ENCODE measurements at regions not wholly inside any gene's neighbourhood (a gene's known extent, or its start where the extent isn't known, plus 50 kb on each side); places are given as distances from the start of the nearest gene placed in this dataset.
A peak's percentile ranks its signal among the peaks of the same experiment; 100 is the strongest.

DNA sequence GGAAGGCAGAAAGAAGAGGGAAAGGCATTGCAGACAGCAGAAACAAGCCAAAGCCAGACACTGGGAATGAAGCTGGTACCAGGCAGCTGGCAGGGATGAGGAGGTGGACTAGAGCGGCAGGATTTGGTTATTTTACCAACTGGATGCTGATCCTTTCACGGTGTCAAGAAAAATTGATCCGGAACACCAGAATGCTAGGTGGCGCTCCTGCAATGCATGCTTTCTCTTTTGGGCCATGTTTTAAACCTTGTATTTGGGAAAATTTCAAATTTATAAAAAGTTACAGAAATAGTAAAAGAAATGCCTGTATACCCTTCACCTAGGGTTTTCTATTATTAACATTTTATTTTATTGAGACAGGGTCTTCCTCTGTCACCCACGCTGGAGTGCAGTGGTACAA, 224.7 kb downstream of the SOX9 start:
- DNase-seq (ENCODE audit: extremely low read depth, low read depth), result no peak
- no peak overlapping the region for H3K4me3 ChIP-seq (replicated peaks; ENCODE audit: low read depth, low read length)
- TF ChIP-seq, protein P1, sequence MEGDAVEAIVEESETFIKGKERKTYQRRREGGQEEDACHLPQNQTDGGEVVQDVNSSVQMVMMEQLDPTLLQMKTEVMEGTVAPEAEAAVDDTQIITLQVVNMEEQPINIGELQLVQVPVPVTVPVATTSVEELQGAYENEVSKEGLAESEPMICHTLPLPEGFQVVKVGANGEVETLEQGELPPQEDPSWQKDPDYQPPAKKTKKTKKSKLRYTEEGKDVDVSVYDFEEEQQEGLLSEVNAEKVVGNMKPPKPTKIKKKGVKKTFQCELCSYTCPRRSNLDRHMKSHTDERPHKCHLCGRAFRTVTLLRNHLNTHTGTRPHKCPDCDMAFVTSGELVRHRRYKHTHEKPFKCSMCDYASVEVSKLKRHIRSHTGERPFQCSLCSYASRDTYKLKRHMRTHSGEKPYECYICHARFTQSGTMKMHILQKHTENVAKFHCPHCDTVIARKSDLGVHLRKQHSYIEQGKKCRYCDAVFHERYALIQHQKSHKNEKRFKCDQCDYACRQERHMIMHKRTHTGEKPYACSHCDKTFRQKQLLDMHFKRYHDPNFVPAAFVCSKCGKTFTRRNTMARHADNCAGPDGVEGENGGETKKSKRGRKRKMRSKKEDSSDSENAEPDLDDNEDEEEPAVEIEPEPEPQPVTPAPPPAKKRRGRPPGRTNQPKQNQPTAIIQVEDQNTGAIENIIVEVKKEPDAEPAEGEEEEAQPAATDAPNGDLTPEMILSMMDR (IDR thresholded peaks at IDR 0.05; ENCODE audit: low read depth, low read length, missing control alignments), result peak; percentile 5

DNA sequence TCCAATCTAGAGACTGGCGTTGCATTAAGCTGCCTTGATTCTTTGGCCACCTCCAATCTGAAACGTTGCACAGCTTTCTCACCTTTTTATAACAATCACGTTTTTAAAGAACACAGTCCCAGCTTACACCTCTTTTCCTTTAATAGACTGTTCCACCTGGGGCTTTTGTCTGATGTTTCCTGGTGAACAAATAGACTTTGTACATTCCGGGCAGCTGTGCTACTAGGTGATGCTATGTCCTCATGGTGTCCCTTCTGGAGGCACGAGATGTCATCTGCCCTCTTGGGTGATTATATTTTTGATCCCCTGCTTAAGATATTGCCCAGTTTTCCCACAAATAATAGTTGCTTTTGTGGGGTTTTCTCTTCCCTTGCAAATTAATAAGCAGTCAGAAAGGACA, 225.5 kb downstream of the SOX9 start:
- DNase-seq (ENCODE audit: extremely low read depth, low read depth), result no peak
- no peak overlapping the region for H3K4me3 ChIP-seq (replicated peaks; ENCODE audit: low read depth, low read length)
- TF ChIP-seq, protein P1 (IDR thresholded peaks at IDR 0.05; ENCODE audit: low read depth, low read length, missing control alignments), result no peak

DNA sequence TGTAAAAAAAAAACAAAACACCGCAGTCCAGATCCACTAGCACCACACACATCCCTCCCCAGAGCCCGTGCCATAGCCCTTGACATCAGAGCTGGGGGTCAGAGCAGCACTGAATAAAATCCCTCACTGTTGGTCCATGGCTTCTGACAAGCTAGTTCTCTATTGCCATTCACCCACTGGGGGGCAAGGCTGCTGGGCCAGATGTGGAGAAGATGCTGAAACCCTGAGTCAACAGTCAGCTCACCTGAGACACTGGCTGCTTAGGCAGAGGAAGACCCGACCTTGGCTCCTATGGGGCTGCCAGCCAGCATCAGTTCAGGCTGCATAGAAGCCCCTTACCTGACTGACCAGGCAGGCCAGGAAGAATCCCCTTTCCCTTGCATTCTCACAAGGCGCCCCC, 228.2 kb downstream of the SOX9 start:
- no peak overlapping the region for H3K4me3 ChIP-seq (replicated peaks; ENCODE audit: low read depth, low read length)
- TF ChIP-seq, protein P1 (IDR thresholded peaks at IDR 0.05; ENCODE audit: low read depth, low read length, missing control alignments), result no peak
- no peak for DNase-seq (ENCODE audit: extremely low read depth, low read depth)

DNA sequence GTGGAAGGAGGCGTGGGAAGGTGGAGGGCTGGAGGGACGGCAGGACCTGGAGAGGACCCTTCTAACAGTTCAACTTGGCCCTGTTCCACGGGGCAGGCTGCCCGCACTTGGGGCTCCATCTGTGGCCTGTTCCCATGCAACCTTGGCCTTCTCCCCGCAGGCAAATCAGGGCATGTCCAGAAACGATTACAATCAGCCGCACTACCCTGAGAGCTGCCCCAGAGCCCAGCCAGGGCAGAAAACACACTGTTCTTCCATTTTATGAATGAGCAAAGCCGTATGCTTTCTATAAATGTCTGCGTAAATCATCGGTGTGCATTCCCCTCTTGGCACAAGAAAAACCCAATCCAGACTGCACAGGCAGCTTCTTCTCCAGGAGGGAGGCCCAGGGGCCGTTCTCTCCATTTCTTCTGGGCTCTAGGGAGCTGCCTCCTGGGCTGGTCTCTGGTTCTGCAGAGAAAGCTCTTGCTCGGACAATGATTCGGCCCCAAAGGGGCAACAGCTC, 228.7 kb downstream of the SOX9 start:
- no peak overlapping the region for H3K4me3 ChIP-seq (replicated peaks; ENCODE audit: low read depth, low read length)
- no peak for DNase-seq (ENCODE audit: extremely low read depth, low read depth)
- TF ChIP-seq, protein P1 (IDR thresholded peaks at IDR 0.05; ENCODE audit: low read depth, low read length, missing control alignments), result no peak

DNA sequence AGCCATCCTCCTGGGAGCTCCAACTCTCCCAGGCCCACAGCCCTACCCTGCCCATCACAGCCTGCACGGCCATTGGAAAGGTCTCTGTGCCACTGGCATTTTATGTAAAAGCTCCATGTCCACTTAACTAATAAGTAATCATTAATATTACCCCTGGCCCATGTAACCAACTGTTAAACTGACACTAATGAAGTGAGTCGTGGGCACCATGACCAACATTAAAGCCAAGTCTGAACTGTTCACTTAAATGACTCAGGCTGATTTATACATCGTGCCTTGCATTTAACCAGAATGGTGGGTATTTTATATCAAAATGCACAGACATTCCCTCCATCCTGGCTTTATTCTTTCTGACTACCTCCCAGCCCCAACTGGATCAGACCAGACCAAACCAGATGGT, 229.3 kb downstream of the SOX9 start:
- H3K4me3 ChIP-seq (replicated peaks; ENCODE audit: low read depth, low read length), result no peak overlapping the region
- TF ChIP-seq, protein P1 (IDR thresholded peaks at IDR 0.05; ENCODE audit: low read depth, low read length, missing control alignments), result no peak
- DNase-seq (ENCODE audit: extremely low read depth, low read depth), result no peak

DNA sequence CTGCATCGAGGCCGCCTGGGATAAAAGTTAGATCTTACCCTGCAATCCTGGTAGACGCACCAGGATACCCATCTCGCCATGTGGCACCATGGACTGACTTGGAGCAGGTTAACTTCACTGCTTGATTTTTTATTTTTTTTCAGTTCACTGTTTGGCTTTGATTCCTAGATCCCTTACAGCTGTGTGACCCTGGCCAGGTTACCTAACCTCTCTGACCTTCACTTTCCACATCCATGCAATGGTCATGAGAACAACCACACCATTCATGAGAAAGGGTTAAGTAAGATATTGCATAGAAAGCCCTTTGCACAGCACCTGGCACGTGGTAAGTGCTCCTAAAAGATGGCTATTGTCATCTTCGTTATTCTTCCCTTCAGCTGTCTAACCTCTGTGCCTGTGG, 230.5 kb downstream of the SOX9 start:
- no peak for DNase-seq (ENCODE audit: extremely low read depth, low read depth)
- H3K4me3 ChIP-seq (replicated peaks; ENCODE audit: low read depth, low read length), result no peak overlapping the region
- TF ChIP-seq, protein P1 (IDR thresholded peaks at IDR 0.05; ENCODE audit: low read depth, low read length, missing control alignments), result no peak

DNA sequence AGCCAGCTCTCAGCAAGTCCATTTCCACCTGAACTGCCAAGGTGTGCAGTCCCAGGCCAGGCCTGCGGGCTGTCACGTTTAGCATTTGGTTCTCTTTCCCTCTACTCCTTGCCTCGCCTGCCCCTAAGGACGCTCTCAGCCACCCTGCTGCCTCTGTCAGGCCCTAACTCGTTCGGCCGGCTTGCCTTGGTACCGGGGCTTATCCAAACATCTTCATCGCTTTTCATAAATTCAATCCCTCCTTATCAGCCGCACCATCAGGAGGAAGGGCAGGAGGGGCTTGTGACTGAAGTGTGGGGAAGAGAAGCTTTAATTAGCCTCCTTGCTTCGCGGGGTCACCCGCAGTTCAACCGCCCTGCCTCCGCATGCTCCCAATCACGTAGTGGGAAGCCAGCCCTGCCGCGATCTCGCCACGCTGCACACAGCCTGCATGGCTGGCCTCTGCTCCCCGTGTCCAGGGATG, 231.1 kb downstream of the SOX9 start:
- TF ChIP-seq, protein P1 (IDR thresholded peaks at IDR 0.05; ENCODE audit: low read depth, low read length, missing control alignments), result no peak
- H3K4me3 ChIP-seq (replicated peaks; ENCODE audit: low read depth, low read length), result no peak overlapping the region
- no peak for DNase-seq (ENCODE audit: extremely low read depth, low read depth)

Measured in HFF-Myc (cell line).